ENCODE measurements at regions not wholly inside any gene's neighbourhood (a gene's known extent, or its start where the extent isn't known, plus 50 kb on each side); places are given as distances from the start of the nearest gene placed in this dataset.

DNA sequence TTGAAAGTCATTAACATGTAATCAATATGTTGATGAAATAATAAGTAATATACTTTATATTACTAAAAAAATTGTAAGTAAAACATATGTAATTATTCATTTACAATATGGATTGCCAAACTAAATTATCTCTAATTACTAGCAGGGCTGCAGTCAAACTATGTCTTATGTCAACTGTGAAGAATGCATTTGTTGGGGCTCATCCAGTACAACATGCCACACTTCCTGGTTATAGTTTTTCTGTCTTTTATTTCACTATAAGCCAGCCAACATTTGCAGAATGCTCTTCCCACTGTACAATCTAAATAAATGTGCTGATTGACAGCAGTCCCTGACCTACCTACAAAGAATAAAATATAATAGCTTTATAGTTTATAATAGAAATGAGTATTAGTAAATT is 975.4 kb upstream of the NDST4 start:
- DNase-seq (ENCODE audit: low read depth) = no peak
- TF ChIP-seq, protein P1, sequence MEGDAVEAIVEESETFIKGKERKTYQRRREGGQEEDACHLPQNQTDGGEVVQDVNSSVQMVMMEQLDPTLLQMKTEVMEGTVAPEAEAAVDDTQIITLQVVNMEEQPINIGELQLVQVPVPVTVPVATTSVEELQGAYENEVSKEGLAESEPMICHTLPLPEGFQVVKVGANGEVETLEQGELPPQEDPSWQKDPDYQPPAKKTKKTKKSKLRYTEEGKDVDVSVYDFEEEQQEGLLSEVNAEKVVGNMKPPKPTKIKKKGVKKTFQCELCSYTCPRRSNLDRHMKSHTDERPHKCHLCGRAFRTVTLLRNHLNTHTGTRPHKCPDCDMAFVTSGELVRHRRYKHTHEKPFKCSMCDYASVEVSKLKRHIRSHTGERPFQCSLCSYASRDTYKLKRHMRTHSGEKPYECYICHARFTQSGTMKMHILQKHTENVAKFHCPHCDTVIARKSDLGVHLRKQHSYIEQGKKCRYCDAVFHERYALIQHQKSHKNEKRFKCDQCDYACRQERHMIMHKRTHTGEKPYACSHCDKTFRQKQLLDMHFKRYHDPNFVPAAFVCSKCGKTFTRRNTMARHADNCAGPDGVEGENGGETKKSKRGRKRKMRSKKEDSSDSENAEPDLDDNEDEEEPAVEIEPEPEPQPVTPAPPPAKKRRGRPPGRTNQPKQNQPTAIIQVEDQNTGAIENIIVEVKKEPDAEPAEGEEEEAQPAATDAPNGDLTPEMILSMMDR (IDR thresholded peaks at IDR 0.05; ENCODE audit: insufficient read depth, low read length) = no peak
- no peak overlapping the region for H3K4me3 ChIP-seq (ENCODE audit: low read depth, low read length)

DNA sequence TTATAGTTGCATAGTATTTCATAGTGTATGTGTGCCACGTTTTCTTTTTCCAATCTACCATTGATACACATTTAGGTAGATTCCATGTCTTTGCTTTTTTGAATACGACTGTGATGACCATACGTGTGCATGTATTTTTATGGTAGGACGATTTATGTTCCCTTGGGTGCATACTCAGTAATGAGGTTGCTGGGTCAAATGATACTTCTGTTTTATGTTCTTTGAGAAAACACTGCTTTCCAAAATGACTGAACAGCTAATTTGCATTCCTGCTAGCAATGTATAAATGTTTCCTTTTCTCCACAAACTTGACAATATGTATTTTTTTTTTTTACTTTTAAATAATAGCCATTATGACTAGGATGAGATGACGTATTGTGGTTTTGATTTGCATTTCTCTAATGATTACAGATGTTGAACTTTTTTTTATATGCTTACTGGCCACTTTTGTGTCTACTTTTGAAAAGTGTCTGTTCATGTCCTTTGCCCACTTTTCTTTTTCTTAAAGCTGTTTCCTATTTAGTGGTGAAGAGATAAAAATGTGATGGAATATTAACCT is 969.5 kb upstream of the NDST4 start:
- no peak overlapping the region for H3K4me3 ChIP-seq (ENCODE audit: low read depth, low read length)
- no peak for DNase-seq (ENCODE audit: low read depth)
- TF ChIP-seq, protein P1 (IDR thresholded peaks at IDR 0.05; ENCODE audit: insufficient read depth, low read length) = no peak

DNA sequence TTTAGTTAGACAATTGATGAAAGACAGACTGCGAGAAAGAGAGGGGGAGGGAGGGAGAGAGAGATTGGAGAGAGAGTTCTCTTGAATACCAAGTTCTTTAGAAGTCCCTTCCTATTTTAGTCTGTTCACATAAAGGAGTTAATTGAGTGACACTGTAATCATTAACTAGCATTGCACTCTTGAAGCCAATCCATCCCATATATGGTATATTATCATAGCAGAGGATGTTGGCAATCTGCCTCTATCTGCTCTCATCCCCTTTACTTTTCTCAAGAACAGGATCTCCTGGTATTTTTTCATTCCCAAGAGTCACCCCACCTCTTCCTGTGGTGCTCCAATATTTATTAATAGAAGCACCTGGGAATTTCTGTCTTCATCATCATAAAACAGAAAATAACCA is 959.6 kb upstream of the NDST4 start:
- no peak for DNase-seq (ENCODE audit: low read depth)
- TF ChIP-seq, protein P1 (IDR thresholded peaks at IDR 0.05; ENCODE audit: insufficient read depth, low read length) = no peak
- no peak overlapping the region for H3K4me3 ChIP-seq (ENCODE audit: low read depth, low read length)

DNA sequence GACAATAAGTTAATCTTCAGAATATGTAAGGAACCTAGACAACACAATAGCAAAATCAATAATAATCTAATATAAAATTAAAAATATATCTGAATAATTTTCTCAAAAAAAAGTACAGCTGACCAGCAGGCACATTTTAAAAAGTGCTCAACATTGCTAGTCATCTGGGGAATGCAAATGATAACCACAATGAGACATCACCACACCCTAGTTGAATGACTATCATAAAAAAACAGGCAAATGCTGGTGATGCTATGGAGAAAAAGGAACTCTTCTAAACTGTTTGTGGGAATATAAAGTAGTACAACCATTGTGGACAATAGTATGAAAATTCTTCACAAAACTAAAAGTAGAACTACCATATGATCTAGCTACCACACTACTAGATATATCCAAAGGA is 956.9 kb upstream of the NDST4 start:
- DNase-seq (ENCODE audit: low read depth) = no peak
- TF ChIP-seq, protein P1 (IDR thresholded peaks at IDR 0.05; ENCODE audit: insufficient read depth, low read length) = no peak
- H3K4me3 ChIP-seq (ENCODE audit: low read depth, low read length) = no peak overlapping the region

DNA sequence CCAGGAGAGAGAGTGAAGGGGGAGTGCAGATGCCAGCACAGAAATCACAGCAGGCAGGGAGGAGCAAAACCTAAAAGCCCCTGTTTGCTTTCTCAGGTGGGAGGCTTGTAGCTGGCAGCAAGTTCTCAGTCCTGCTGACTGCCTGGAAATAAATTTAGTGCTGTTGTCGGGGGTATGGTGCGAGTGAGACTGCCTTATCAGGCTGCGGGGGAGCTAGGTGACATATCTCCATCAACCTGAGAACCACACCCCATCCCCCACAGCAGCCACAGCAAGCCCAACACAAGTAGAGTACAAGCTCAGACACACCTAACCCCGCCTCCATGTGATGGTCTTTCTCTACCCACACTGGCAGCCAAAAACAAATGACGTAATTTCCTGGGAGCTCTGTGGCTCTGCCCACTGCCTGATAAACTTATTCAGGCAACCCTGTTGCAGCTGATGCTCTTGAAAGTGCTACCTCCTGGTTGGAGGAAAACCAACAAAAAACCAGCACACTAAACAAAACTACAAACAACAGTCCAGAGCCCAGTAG is 953.4 kb upstream of the NDST4 start:
- TF ChIP-seq, protein P1 (IDR thresholded peaks at IDR 0.05; ENCODE audit: insufficient read depth, low read length) = no peak
- H3K4me3 ChIP-seq (ENCODE audit: low read depth, low read length) = no peak overlapping the region
- DNase-seq (ENCODE audit: low read depth) = no peak

DNA sequence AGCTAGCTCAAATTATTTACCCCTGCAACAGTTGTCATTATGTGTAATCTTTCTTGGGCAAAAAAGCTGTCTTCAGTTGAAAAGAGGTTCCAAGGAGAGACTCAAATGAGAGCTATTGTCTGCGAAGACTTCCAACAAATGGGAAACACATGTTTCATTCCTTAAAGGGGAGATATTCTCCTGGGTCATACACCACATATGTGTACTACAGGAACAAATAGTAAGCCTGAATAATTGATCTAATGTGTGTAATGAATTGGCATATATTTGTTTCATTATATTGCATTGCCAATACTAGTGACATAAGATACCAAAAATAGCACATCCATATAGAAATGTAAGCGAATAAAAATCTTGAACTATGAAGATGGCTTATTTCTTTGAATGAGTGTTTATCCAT is 950.9 kb upstream of the NDST4 start:
- TF ChIP-seq, protein P1 (IDR thresholded peaks at IDR 0.05; ENCODE audit: insufficient read depth, low read length) = no peak
- DNase-seq (ENCODE audit: low read depth) = no peak
- H3K4me3 ChIP-seq (ENCODE audit: low read depth, low read length) = no peak overlapping the region

DNA sequence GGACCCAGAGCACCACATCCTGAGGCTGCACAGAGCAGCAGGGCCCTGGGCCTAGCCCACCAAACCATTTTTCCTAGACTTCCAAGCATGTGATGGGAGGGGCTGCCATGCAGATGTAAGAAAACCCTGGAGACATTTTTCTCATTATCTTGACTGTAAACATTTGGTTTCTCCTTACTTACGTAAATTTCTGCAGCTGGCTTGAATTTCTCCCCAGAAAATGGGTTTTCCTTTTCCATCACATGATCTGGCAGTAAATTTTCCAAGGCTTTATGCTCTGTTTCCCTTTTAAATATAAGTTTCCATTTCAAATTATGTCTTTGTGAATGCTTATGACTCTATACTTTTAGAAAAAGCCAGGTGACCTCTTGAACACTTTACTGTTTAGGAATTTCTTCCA is 945.9 kb upstream of the NDST4 start:
- TF ChIP-seq, protein P1 (IDR thresholded peaks at IDR 0.05; ENCODE audit: insufficient read depth, low read length) = no peak
- no peak overlapping the region for H3K4me3 ChIP-seq (ENCODE audit: low read depth, low read length)
- no peak for DNase-seq (ENCODE audit: low read depth)

All from fibroblast of the aortic adventitia (primary cell).